NCI-H524 (cell line): ENCODE measurements at regions not wholly inside any gene's neighbourhood (a gene's known extent, or its start where the extent isn't known, plus 50 kb on each side); places are given as distances from the start of the nearest gene placed in this dataset.
A peak's percentile ranks its signal among the peaks of the same experiment; 100 is the strongest.
"Not testable (repeated sequence)": the region's sequence is repeated elsewhere in the genome, so short reads cannot be mapped to it uniquely, and the experiment has no call there.

Experiments
- DNase-seq, 2 experiments: peaks; one replicate each; lab custom pipeline; 2025; lab: John Stamatoyannopoulos, UW

- no peak for DNase-seq
Measured at GRCh38 chr4:13678186-13678924, 50.8 kb upstream of the BOD1L1 start.

- no peak for DNase-seq
Measured at GRCh38 chr4:13681570-13681969, 54.0 kb upstream of the BOD1L1 start.

- DNase-seq = no peak
Measured at GRCh38 chr4:13694256-13694655, 66.7 kb upstream of the BOD1L1 start.

- DNase-seq = no peak
Measured at GRCh38 chr4:13698296-13698695, 70.8 kb upstream of the BOD1L1 start.

- DNase-seq = no peak
Measured at GRCh38 chr4:13700021-13700857, 72.7 kb upstream of the BOD1L1 start.

GRCh38 chr4:13700858-13701140 lies 73.3 kb upstream of the BOD1L1 start:
- not testable (repeated sequence) for DNase-seq

GRCh38 chr4:13701937-13702446 lies 74.5 kb upstream of the BOD1L1 start:
- DNase-seq = no peak

GRCh38 chr4:13703096-13703495 lies 75.6 kb upstream of the BOD1L1 start:
- DNase-seq = peak; percentile 22 to 79

- DNase-seq = no peak
Measured at GRCh38 chr4:13704035-13704434, 76.5 kb upstream of the BOD1L1 start.

- no peak for DNase-seq
Measured at GRCh38 chr4:13704761-13705160, 77.2 kb upstream of the BOD1L1 start.

GRCh38 chr4:13705521-13706041 lies 78.1 kb upstream of the BOD1L1 start:
- DNase-seq = no peak

- peak in 1 of 2 experiments; percentile 26 for DNase-seq
Measured at GRCh38 chr4:13706120-13706519, 78.6 kb upstream of the BOD1L1 start.

- DNase-seq = no peak
Measured at GRCh38 chr4:13706716-13707115, 79.2 kb upstream of the BOD1L1 start.

GRCh38 chr4:13710246-13710885 lies 82.8 kb upstream of the BOD1L1 start:
- DNase-seq = no peak

GRCh38 chr4:13711233-13711785 lies 83.8 kb upstream of the BOD1L1 start:
- peak; percentile 42 to 81 for DNase-seq

- no peak for DNase-seq
Measured at GRCh38 chr4:13721894-13722293, 94.4 kb upstream of the BOD1L1 start.

- no peak for DNase-seq
Measured at GRCh38 chr4:13722649-13723048, 95.1 kb upstream of the BOD1L1 start.

- no peak for DNase-seq
Measured at GRCh38 chr4:13728761-13729160, 101.2 kb upstream of the BOD1L1 start.

GRCh38 chr4:13731019-13731418 lies 103.5 kb upstream of the BOD1L1 start:
- DNase-seq = no peak

GRCh38 chr4:13733817-13734216 lies 106.3 kb upstream of the BOD1L1 start:
- no peak for DNase-seq

GRCh38 chr4:13750594-13750993 lies 123.1 kb upstream of the BOD1L1 start:
- DNase-seq = no peak

- DNase-seq = not testable (repeated sequence)
Measured at GRCh38 chr4:13761581-13761980, 134.1 kb upstream of the BOD1L1 start.
